ENCODE measurements at regions not wholly inside any gene's neighbourhood (a gene's known extent, or its start where the extent isn't known, plus 50 kb on each side); places are given as distances from the start of the nearest gene placed in this dataset.

DNA sequence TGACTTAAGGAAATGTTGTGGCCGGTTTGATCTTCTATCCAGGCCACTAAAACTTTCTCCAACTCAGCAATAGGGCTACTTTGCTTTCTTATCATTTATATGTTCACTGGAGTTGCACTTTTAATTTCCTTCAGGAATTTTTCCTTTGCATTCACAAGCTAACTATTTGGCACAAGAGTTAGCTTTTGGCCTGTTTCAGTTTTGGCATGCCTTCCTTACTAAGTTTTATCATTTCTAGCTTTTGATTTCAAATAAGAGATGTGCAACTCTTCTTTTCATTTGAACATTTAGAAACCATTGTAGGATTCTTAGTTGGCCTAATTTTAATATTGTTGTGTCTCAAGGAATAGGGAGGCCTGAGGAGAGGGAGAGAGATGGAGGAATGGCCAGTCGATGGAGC, 79.8 kb upstream of the TLL1 start:
- TF ChIP-seq, protein P1, sequence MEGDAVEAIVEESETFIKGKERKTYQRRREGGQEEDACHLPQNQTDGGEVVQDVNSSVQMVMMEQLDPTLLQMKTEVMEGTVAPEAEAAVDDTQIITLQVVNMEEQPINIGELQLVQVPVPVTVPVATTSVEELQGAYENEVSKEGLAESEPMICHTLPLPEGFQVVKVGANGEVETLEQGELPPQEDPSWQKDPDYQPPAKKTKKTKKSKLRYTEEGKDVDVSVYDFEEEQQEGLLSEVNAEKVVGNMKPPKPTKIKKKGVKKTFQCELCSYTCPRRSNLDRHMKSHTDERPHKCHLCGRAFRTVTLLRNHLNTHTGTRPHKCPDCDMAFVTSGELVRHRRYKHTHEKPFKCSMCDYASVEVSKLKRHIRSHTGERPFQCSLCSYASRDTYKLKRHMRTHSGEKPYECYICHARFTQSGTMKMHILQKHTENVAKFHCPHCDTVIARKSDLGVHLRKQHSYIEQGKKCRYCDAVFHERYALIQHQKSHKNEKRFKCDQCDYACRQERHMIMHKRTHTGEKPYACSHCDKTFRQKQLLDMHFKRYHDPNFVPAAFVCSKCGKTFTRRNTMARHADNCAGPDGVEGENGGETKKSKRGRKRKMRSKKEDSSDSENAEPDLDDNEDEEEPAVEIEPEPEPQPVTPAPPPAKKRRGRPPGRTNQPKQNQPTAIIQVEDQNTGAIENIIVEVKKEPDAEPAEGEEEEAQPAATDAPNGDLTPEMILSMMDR (IDR thresholded peaks at IDR 0.05): no peak
- TF ChIP-seq POLR2AphosphoS5 (IDR thresholded peaks at IDR 0.05; ENCODE audit: low read depth, low read length): no peak
- TF ChIP-seq, protein P2, sequence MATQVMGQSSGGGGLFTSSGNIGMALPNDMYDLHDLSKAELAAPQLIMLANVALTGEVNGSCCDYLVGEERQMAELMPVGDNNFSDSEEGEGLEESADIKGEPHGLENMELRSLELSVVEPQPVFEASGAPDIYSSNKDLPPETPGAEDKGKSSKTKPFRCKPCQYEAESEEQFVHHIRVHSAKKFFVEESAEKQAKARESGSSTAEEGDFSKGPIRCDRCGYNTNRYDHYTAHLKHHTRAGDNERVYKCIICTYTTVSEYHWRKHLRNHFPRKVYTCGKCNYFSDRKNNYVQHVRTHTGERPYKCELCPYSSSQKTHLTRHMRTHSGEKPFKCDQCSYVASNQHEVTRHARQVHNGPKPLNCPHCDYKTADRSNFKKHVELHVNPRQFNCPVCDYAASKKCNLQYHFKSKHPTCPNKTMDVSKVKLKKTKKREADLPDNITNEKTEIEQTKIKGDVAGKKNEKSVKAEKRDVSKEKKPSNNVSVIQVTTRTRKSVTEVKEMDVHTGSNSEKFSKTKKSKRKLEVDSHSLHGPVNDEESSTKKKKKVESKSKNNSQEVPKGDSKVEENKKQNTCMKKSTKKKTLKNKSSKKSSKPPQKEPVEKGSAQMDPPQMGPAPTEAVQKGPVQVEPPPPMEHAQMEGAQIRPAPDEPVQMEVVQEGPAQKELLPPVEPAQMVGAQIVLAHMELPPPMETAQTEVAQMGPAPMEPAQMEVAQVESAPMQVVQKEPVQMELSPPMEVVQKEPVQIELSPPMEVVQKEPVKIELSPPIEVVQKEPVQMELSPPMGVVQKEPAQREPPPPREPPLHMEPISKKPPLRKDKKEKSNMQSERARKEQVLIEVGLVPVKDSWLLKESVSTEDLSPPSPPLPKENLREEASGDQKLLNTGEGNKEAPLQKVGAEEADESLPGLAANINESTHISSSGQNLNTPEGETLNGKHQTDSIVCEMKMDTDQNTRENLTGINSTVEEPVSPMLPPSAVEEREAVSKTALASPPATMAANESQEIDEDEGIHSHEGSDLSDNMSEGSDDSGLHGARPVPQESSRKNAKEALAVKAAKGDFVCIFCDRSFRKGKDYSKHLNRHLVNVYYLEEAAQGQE (IDR thresholded peaks at IDR 0.05; ENCODE audit: insufficient read depth in 1 of 2, low read depth in 2 of 2, low read length in 1 of 2): no peak
